HEK293 (cell line): ENCODE measurements at regions not wholly inside any gene's neighbourhood (a gene's known extent, or its start where the extent isn't known, plus 50 kb on each side); places are given as distances from the start of the nearest gene placed in this dataset.

Experiments used
- GLIS2 ChIP-seq: fragments of 450-650 bp; formaldehyde crosslinking; IDR thresholded peaks from 2 replicates; pipeline ENCODE4 v1.5.1; 2016; ENCODE audit warnings: missing biosample characterization, missing genetic modification characterization
- KLF7 ChIP-seq: fragments of 450-650 bp; formaldehyde crosslinking; IDR thresholded peaks from 2 replicates; pipeline ENCODE4 v1.5.1; 2016; ENCODE audit warnings: missing biosample characterization, missing genetic modification characterization, borderline replicate concordance
- KLF8 ChIP-seq: fragments of 450-650 bp; formaldehyde crosslinking; IDR thresholded peaks from 2 replicates; pipeline ENCODE4 v1.5.1; 2016; ENCODE audit warnings: missing biosample characterization, missing genetic modification characterization
- SP3 ChIP-seq: fragments of 450-650 bp; formaldehyde crosslinking; IDR thresholded peaks from 2 replicates; pipeline ENCODE4 v1.5.1; 2016; ENCODE audit warnings: missing biosample characterization, missing genetic modification characterization
- ZBTB1 ChIP-seq: fragments of 450-650 bp; formaldehyde crosslinking; IDR thresholded peaks from 2 replicates; pipeline ENCODE4 v1.5.1; 2016; ENCODE audit warnings: missing biosample characterization, missing genetic modification characterization
- ZBTB17 ChIP-seq: fragments of 450-650 bp; formaldehyde crosslinking; IDR thresholded peaks from 2 replicates; pipeline ENCODE4 v1.5.1; 2016; ENCODE audit warnings: missing biosample characterization, missing genetic modification characterization
- ZFP37 ChIP-seq: fragments of 450-650 bp; formaldehyde crosslinking; IDR thresholded peaks from 2 replicates; pipeline ENCODE4 v1.5.1; 2016; ENCODE audit warnings: missing biosample characterization, missing genetic modification characterization
- ZFP69B ChIP-seq: fragments of 450-650 bp; formaldehyde crosslinking; IDR thresholded peaks from 2 replicates; pipeline ENCODE4 v1.5.1; 2016; ENCODE audit warnings: missing biosample characterization, missing genetic modification characterization
- ZIC2 ChIP-seq: fragments of 450-650 bp; formaldehyde crosslinking; IDR thresholded peaks from 2 replicates; pipeline ENCODE4 v1.5.1; 2016; ENCODE audit warnings: missing biosample characterization, missing genetic modification characterization
- ZNF184 ChIP-seq: fragments of 450-650 bp; IDR thresholded peaks from 2 replicates; pipeline ENCODE4 v1.5.1; 2018; ENCODE audit warnings: missing biosample characterization, mild to moderate bottlenecking, missing genetic modification characterization
- ZNF214 ChIP-seq: fragments of 450-650 bp; formaldehyde crosslinking; IDR thresholded peaks from 2 replicates; pipeline ENCODE4 v1.5.1; 2017; ENCODE audit warnings: missing biosample characterization, mild to moderate bottlenecking, missing genetic modification characterization, borderline replicate concordance
- ZNF24 ChIP-seq: fragments of 450-650 bp; formaldehyde crosslinking; IDR thresholded peaks from 2 replicates; pipeline ENCODE4 v1.5.1; 2016; ENCODE audit warnings: missing biosample characterization, missing genetic modification characterization
- ZNF335 ChIP-seq: fragments of 450-650 bp; formaldehyde crosslinking; conservative IDR thresholded peaks from 2 replicates; pipeline ENCODE4 v1.5.1; 2016; ENCODE audit warnings: missing biosample characterization, missing genetic modification characterization
- ZNF600 ChIP-seq: fragments of 450-650 bp; formaldehyde crosslinking; IDR thresholded peaks from 2 replicates; pipeline ENCODE4 v1.5.1; 2016; ENCODE audit warnings: missing biosample characterization, missing genetic modification characterization
- TF ChIP-seq, protein P1 (sequence below): fragments of 450-650 bp; formaldehyde crosslinking; IDR thresholded peaks from 2 replicates; pipeline ENCODE4 v1.5.1; 2017; ENCODE audit warnings: missing biosample characterization, missing genetic modification characterization
- TF ChIP-seq, protein P2 (sequence below): fragments of 450-650 bp; formaldehyde crosslinking; IDR thresholded peaks from 2 replicates; pipeline ENCODE4 v1.5.1; 2016; ENCODE audit warnings: missing biosample characterization, missing genetic modification characterization
- TF ChIP-seq, protein P3 (sequence below): fragments of 450-650 bp; formaldehyde crosslinking; IDR thresholded peaks from 2 replicates; pipeline ENCODE4 v1.5.1; 2016; ENCODE audit warnings: missing biosample characterization, missing genetic modification characterization
- TF ChIP-seq, protein P4 (sequence below): fragments of 450-650 bp; formaldehyde crosslinking; IDR thresholded peaks from 2 replicates; pipeline ENCODE4 v1.5.1; 2016; ENCODE audit warnings: missing biosample characterization, missing genetic modification characterization, low read depth
- TF ChIP-seq, protein P5 (sequence below): fragments of 450-650 bp; formaldehyde crosslinking; IDR thresholded peaks from 2 replicates; pipeline ENCODE4 v1.5.1; 2017; ENCODE audit warnings: missing biosample characterization, missing genetic modification characterization
- TF ChIP-seq, protein P6 (sequence below): fragments of 450-650 bp; formaldehyde crosslinking; IDR thresholded peaks from 2 replicates; pipeline ENCODE4 v1.5.1; 2017; ENCODE audit warnings: missing biosample characterization, mild to moderate bottlenecking, missing genetic modification characterization, moderate library complexity
- TF ChIP-seq, protein P7 (sequence below): fragments of 450-650 bp; IDR thresholded peaks from 2 replicates; pipeline ENCODE4 v1.5.1; 2018; ENCODE audit warnings: missing biosample characterization, missing genetic modification characterization
- TF ChIP-seq, protein P8 (sequence below): fragments of 450-650 bp; formaldehyde crosslinking; IDR thresholded peaks from 2 replicates; pipeline ENCODE4 v1.5.1; 2017; ENCODE audit warnings: missing biosample characterization, missing genetic modification characterization
- TF ChIP-seq, protein P9 (sequence below): fragments of 450-650 bp; formaldehyde crosslinking; optimal IDR thresholded peaks from 2 replicates; pipeline ENCODE3; 2016; ENCODE audit warnings: missing biosample characterization, mild to moderate bottlenecking, missing genetic modification characterization

DNA sequence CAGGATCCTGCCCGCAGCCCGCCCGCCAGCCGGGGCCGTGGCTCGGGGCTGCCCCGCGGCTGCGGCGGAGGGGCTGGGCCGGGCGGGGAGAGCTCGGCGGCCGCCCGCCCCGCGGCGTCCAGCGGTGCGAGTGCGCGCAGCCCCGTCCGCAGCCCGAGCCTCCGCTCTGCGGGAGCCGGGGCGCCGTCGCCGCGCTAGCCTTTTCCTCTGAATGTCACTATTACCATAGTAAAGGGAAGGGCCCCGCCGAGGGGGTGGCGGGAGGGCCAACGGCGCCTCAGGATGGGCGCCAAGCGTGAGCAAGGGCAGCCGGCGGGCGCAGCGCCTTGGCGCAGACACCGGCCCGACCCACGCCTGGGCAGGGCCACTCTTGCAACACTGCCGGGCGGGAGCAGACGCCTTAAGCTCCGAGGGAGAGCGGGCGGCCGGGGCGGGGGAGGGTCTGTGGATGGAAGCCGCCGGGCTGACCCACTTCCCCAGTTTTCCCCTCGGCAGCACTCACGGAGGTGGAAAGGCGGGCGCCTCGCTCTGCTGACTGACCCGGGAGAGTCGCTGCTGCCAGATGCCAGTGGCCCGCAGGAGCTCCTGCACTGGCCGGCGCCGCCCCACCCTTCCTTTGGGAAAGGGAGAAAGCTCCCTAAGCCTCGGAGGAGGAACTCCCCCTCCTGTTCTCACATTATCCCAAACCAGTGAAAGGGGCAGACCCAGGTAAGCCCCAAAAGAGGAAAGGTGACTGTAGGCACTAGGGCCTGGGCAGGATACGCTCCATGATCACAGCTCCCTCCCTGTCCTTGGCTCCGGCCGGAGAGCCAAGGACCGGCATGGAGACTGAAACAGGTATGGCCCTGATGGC, 329.4 kb downstream of the HNRNPD start (continued):
- TF ChIP-seq, protein P1, sequence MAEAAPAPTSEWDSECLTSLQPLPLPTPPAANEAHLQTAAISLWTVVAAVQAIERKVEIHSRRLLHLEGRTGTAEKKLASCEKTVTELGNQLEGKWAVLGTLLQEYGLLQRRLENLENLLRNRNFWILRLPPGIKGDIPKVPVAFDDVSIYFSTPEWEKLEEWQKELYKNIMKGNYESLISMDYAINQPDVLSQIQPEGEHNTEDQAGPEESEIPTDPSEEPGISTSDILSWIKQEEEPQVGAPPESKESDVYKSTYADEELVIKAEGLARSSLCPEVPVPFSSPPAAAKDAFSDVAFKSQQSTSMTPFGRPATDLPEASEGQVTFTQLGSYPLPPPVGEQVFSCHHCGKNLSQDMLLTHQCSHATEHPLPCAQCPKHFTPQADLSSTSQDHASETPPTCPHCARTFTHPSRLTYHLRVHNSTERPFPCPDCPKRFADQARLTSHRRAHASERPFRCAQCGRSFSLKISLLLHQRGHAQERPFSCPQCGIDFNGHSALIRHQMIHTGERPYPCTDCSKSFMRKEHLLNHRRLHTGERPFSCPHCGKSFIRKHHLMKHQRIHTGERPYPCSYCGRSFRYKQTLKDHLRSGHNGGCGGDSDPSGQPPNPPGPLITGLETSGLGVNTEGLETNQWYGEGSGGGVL: 0 out of 2 replicates have a peak, but pooled peaks have one; percentile 24
- TF ChIP-seq, protein P2, sequence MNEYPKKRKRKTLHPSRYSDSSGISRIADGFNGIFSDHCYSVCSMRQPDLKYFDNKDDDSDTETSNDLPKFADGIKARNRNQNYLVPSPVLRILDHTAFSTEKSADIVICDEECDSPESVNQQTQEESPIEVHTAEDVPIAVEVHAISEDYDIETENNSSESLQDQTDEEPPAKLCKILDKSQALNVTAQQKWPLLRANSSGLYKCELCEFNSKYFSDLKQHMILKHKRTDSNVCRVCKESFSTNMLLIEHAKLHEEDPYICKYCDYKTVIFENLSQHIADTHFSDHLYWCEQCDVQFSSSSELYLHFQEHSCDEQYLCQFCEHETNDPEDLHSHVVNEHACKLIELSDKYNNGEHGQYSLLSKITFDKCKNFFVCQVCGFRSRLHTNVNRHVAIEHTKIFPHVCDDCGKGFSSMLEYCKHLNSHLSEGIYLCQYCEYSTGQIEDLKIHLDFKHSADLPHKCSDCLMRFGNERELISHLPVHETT (tag by site-specific recombination): no peak
- TF ChIP-seq SP3 (tag by site-specific recombination) (peak; percentile 22; the same call in 1 of the 2 replicates), ZNF24 (tag by site-specific recombination) (peak; percentile 42; the same call in 1 of the 2 replicates), ZNF600 (peak; percentile 28; the same call in 1 of the 2 replicates), KLF8 (tag by site-specific recombination) (peak; percentile 66), ZNF184 (peak; percentile 60; the same call in 1 of the 2 replicates), ZIC2 (tag by site-specific recombination) (peak; percentile 28; the same call in 1 of the 2 replicates), ZBTB1 (tag by site-specific recombination) (no peak), ZNF214 (tag by site-specific recombination) (no peak), ZFP69B (tag by site-specific recombination) (peak; percentile 42; the same call in 1 of the 2 replicates), GLIS2 (tag by site-specific recombination) (0 out of 2 replicates have a peak, but pooled peaks have one; percentile 36), ZBTB17 (peak; percentile 34; the same call in 1 of the 2 replicates), ZFP37 (tag by site-specific recombination) (peak; percentile 63; the same call in 1 of the 2 replicates), ZNF335 (tag by site-specific recombination) (peak; percentile 86), KLF7 (no peak)
- TF ChIP-seq, protein P3, sequence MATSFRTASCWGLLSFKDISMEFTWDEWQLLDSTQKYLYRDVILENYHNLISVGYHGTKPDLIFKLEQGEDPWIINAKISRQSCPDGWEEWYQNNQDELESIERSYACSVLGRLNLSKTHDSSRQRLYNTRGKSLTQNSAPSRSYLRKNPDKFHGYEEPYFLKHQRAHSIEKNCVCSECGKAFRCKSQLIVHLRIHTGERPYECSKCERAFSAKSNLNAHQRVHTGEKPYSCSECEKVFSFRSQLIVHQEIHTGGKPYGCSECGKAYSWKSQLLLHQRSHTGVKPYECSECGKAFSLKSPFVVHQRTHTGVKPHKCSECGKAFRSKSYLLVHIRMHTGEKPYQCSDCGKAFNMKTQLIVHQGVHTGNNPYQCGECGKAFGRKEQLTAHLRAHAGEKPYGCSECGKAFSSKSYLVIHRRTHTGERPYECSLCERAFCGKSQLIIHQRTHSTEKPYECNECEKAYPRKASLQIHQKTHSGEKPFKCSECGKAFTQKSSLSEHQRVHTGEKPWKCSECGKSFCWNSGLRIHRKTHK: no peak
- TF ChIP-seq, protein P4, sequence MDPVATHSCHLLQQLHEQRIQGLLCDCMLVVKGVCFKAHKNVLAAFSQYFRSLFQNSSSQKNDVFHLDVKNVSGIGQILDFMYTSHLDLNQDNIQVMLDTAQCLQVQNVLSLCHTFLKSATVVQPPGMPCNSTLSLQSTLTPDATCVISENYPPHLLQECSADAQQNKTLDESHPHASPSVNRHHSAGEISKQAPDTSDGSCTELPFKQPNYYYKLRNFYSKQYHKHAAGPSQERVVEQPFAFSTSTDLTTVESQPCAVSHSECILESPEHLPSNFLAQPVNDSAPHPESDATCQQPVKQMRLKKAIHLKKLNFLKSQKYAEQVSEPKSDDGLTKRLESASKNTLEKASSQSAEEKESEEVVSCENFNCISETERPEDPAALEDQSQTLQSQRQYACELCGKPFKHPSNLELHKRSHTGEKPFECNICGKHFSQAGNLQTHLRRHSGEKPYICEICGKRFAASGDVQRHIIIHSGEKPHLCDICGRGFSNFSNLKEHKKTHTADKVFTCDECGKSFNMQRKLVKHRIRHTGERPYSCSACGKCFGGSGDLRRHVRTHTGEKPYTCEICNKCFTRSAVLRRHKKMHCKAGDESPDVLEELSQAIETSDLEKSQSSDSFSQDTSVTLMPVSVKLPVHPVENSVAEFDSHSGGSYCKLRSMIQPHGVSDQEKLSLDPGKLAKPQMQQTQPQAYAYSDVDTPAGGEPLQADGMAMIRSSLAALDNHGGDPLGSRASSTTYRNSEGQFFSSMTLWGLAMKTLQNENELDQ (tag by site-specific recombination): no peak
- TF ChIP-seq, protein P5, sequence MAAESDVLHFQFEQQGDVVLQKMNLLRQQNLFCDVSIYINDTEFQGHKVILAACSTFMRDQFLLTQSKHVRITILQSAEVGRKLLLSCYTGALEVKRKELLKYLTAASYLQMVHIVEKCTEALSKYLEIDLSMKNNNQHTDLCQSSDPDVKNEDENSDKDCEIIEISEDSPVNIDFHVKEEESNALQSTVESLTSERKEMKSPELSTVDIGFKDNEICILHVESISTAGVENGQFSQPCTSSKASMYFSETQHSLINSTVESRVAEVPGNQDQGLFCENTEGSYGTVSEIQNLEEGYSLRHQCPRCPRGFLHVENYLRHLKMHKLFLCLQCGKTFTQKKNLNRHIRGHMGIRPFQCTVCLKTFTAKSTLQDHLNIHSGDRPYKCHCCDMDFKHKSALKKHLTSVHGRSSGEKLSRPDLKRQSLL (tag by site-specific recombination): 0 out of 2 replicates have a peak, but pooled peaks have one; percentile 21
- TF ChIP-seq, protein P6, sequence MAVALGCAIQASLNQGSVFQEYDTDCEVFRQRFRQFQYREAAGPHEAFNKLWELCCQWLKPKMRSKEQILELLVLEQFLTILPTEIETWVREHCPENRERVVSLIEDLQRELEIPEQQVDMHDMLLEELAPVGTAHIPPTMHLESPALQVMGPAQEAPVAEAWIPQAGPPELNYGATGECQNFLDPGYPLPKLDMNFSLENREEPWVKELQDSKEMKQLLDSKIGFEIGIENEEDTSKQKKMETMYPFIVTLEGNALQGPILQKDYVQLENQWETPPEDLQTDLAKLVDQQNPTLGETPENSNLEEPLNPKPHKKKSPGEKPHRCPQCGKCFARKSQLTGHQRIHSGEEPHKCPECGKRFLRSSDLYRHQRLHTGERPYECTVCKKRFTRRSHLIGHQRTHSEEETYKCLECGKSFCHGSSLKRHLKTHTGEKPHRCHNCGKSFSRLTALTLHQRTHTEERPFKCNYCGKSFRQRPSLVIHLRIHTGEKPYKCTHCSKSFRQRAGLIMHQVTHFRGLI (tag by site-specific recombination): 0 out of 2 replicates have a peak, but pooled peaks have one; percentile 28
- TF ChIP-seq, protein P7, sequence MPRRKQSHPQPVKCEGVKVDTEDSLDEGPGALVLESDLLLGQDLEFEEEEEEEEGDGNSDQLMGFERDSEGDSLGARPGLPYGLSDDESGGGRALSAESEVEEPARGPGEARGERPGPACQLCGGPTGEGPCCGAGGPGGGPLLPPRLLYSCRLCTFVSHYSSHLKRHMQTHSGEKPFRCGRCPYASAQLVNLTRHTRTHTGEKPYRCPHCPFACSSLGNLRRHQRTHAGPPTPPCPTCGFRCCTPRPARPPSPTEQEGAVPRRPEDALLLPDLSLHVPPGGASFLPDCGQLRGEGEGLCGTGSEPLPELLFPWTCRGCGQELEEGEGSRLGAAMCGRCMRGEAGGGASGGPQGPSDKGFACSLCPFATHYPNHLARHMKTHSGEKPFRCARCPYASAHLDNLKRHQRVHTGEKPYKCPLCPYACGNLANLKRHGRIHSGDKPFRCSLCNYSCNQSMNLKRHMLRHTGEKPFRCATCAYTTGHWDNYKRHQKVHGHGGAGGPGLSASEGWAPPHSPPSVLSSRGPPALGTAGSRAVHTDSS: no peak
- TF ChIP-seq, protein P8, sequence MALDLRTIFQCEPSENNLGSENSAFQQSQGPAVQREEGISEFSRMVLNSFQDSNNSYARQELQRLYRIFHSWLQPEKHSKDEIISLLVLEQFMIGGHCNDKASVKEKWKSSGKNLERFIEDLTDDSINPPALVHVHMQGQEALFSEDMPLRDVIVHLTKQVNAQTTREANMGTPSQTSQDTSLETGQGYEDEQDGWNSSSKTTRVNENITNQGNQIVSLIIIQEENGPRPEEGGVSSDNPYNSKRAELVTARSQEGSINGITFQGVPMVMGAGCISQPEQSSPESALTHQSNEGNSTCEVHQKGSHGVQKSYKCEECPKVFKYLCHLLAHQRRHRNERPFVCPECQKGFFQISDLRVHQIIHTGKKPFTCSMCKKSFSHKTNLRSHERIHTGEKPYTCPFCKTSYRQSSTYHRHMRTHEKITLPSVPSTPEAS (tag by site-specific recombination): no peak
- TF ChIP-seq, protein P9, sequence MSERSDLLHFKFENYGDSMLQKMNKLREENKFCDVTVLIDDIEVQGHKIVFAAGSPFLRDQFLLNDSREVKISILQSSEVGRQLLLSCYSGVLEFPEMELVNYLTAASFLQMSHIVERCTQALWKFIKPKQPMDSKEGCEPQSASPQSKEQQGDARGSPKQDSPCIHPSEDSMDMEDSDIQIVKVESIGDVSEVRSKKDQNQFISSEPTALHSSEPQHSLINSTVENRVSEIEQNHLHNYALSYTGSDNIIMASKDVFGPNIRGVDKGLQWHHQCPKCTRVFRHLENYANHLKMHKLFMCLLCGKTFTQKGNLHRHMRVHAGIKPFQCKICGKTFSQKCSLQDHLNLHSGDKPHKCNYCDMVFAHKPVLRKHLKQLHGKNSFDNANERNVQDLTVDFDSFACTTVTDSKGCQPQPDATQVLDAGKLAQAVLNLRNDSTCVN (tag by site-specific recombination): peak; percentile 72
